Keratinocyte (primary cell): ENCODE measurements at regions not wholly inside any gene's neighbourhood (a gene's known extent, or its start where the extent isn't known, plus 50 kb on each side); places are given as distances from the start of the nearest gene placed in this dataset.

Experiments
- CTCF ChIP-seq, 3 experiments: IDR thresholded peaks in 1 of 3; conservative IDR thresholded peaks in 1 of 3; optimal IDR thresholded peaks in 1 of 3; 2 replicates in 2 of 3; 3 replicates in 1 of 3; pipeline versions ENCODE3 to v1.5.1; 2011; ENCODE audit warnings: low read length in 3 of 3, mild to moderate bottlenecking in 3 of 3, moderate library complexity in 2 of 3, control low read depth in 1 of 3, inconsistent platforms in 1 of 3; ENCODE audit not compliant: insufficient read depth in 2 of 3; ENCODE audit errors: extremely low read depth in 1 of 3
- EZH2 ChIP-seq: IDR thresholded peaks from one replicate; pipeline ENCODE4 v1.6.1; 2012; ENCODE audit warnings: inconsistent platforms, mild to moderate bottlenecking, low read length, moderate library complexity

DNA sequence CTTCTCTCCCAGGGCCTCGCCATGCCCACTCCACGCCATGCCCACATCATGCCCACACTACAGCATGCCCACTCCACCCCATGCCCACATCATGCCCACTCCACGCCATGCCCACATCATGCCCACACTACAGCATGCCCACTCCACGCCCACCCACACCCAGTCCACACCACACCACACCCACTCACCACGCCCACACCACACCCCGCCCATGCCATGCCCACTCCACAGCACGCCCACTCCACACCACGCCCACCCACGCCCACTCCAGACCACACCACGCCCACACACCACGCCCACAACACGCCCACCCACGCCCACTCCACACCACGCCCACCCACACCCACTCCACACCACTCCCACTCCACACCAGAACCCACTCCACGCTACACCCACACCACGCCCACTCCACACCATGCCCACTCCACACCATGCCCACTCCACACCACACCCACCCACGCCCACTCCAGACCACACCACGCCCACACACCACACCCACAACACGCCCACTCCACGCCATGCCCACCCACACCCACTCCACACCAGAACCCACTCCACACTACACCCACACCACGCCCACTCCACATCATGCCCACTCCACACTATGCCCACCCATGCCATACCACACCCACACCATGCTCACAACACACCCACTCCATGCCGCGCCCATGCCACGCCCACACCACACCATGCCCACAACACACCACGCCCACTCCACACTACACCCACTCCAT, 88.6 kb downstream of the ERMARD start:
- no peak for TF ChIP-seq EZH2
- no peak for TF ChIP-seq CTCF (optimal IDR thresholded peaks at IDR 0.05 in 1 of 3, IDR thresholded peaks at IDR 0.05 in 1 of 3, conservative IDR thresholded peaks at IDR 0.05 in 1 of 3; ENCODE audit: extremely low read depth in 1 of 3, insufficient read depth in 2 of 3, low read length in 3 of 3)
